A673 (cell line): ENCODE measurements at regions not wholly inside any gene's neighbourhood (a gene's known extent, or its start where the extent isn't known, plus 50 kb on each side); places are given as distances from the start of the nearest gene placed in this dataset.

ENCODE experiments used
- BruUV-seq: library from RNA; stranded (reverse); fragments of 400-500 nt; replicated peaks from 2 replicates; lab custom pipeline; 2021; lab: Mats Ljungman, UMichigan
- CTCF ChIA-PET: fragments of 300-600 bp; sonication (Branson Sonifier 250); formaldehyde crosslinking; loops from one replicate; lab custom pipeline; 2022; ENCODE audit warnings: antibody characterized with exemption; lab: Charles Lee
- POLR2A ChIA-PET: fragments of 300-600 bp; sonication (Branson Sonifier 250); formaldehyde crosslinking; loops from one replicate; lab custom pipeline; 2022; ENCODE audit warnings: antibody characterized with exemption; ENCODE audit not compliant: low non-redundant PET; lab: Charles Lee
- DNase-seq: peaks from one replicate; pipeline ENCODE4 v3.0.0-alpha.2; 2015; ENCODE audit warnings: low spot score
- H3K27ac ChIP-seq: fragments of 200-600 bp; sonication (generic); 2 replicates; pipeline ENCODE4 v1.5.1; 2016; ENCODE audit warnings: mixed run types, low read depth, mild to moderate bottlenecking, mixed read lengths, antibody characterized with exemption, low read length; ENCODE audit not compliant: poor library complexity, severe bottlenecking
- H3K27me3 ChIP-seq: fragments of 200-600 bp; sonication (generic); replicated peaks from 2 replicates; pipeline ENCODE4 v1.6.1; 2017; ENCODE audit warnings: mixed run types, low read depth, mild to moderate bottlenecking, mixed read lengths, antibody characterized with exemption, low read length; ENCODE audit not compliant: insufficient read depth, poor library complexity
- H3K36me3 ChIP-seq: fragments of 200-600 bp; sonication (generic); 2 replicates; pipeline ENCODE4 v1.6.1; 2016; ENCODE audit warnings: mixed run types, mild to moderate bottlenecking, mixed read lengths, antibody characterized with exemption, low read length; ENCODE audit not compliant: insufficient read depth, poor library complexity, severe bottlenecking
- H3K4me1 ChIP-seq: fragments of 200-600 bp; sonication (generic); 2 replicates; pipeline ENCODE4 v1.6.1; 2017; ENCODE audit warnings: mixed run types, mild to moderate bottlenecking, mixed read lengths, antibody characterized with exemption, low read length; ENCODE audit not compliant: insufficient read depth, poor library complexity, severe bottlenecking
- H3K4me3 ChIP-seq: fragments of 200-600 bp; sonication (generic); 2 replicates; pipeline ENCODE4 v1.5.1; 2016; ENCODE audit warnings: low read depth, mixed run types, mild to moderate bottlenecking, mixed read lengths, low read length; ENCODE audit not compliant: poor library complexity, severe bottlenecking
- H3K9me3 ChIP-seq: fragments of 200-600 bp; sonication (generic); 2 replicates; pipeline ENCODE4 v1.6.1; 2016; ENCODE audit warnings: mixed run types, low read depth, mild to moderate bottlenecking, mixed read lengths, antibody characterized with exemption, low read length; ENCODE audit not compliant: poor library complexity, severe bottlenecking
- CTCF ChIP-seq: fragments of 300-800, 200-600 bp; sonication (generic); conservative IDR thresholded peaks from 2 replicates; pipeline ENCODE4 v1.5.1; 2017; ENCODE audit warnings: low read depth, mild to moderate bottlenecking, antibody characterized with exemption, low read length, moderate library complexity, mixed read lengths
- EZH2 ChIP-seq: fragments of 200-600 bp; sonication (generic); IDR thresholded peaks from 2 replicates; pipeline ENCODE4 v1.6.1; 2017; ENCODE audit warnings: borderline replicate concordance, low read depth, mild to moderate bottlenecking, mixed read lengths, antibody characterized with exemption, low read length; ENCODE audit not compliant: poor library complexity, severe bottlenecking
- intact Hi-C: fragments of 100-400 bp; cut with micrococcal nuclease; formaldehyde crosslinking; loops from one replicate; pipeline ENCODE4 v1.10.0; 2022; ENCODE audit not compliant: unreplicated experiment

- Histone ChIP-seq H3K27ac (no peak overlapping the region), H3K4me3 (no peak overlapping the region), H3K4me1 (no peaks in the 10 kb centered on the region), H3K36me3 (no peaks in the 10 kb centered on the region), H3K9me3 (no peaks in the 10 kb centered on the region), H3K27me3 (no peaks in the 10 kb centered on the region)
- ChIA-PET CTCF (no interaction called here), POLR2A (no interaction called here)
- DNase-seq, result no peak
- TF ChIP-seq EZH2, result no peak
- no peak for TF ChIP-seq CTCF
- intact Hi-C loops, result no loop called here
- no TSS peak for BruUV-seq
Measured at GRCh38 chr11:69559181-69559580, 77.7 kb downstream of the LINC01488 start.

- DNase-seq, result no peak
- ChIA-PET POLR2A (no interaction called here), CTCF (no interaction called here)
- H3K9me3 ChIP-seq, result no peaks in the 10 kb centered on the region
- no peak for TF ChIP-seq CTCF
- H3K27me3 ChIP-seq, result no peaks in the 10 kb centered on the region
- H3K36me3 ChIP-seq, result no peaks in the 10 kb centered on the region
- H3K27ac ChIP-seq, result no peak overlapping the region
- no peak overlapping the region for H3K4me3 ChIP-seq
- H3K4me1 ChIP-seq, result no peaks in the 10 kb centered on the region
- intact Hi-C loops, result no loop called here
- no TSS peak for BruUV-seq
Measured at GRCh38 chr11:69560141-69560790, 78.8 kb downstream of the LINC01488 start.

- intact Hi-C loops, result no loop called here
Measured at GRCh38 chr11:69562302-69562701, 78.7 kb upstream of the CCND1 start.

More at GRCh38 chr11:69562302-69562701, 78.7 kb upstream of the CCND1 start:
- Histone ChIP-seq H3K27ac (no peak overlapping the region), H3K4me3 (no peak overlapping the region), H3K27me3 (no peaks in the 10 kb centered on the region), H3K36me3 (no peaks in the 10 kb centered on the region), H3K9me3 (peaks cover 5% of the 10 kb centered on the region), H3K4me1 (no peaks in the 10 kb centered on the region)
- ChIA-PET CTCF (no interaction called here), POLR2A (no interaction called here)
- no TSS peak for BruUV-seq
- DNase-seq, result no peak
- TF ChIP-seq EZH2 (no peak), CTCF (no peak)
